ENCODE measurements at regions not wholly inside any gene's neighbourhood (a gene's known extent, or its start where the extent isn't known, plus 50 kb on each side); places are given as distances from the start of the nearest gene placed in this dataset.

GRCh38 chr9:12964271-12964670, 189.5 kb downstream of the LURAP1L start:
- TF ChIP-seq, protein P1, sequence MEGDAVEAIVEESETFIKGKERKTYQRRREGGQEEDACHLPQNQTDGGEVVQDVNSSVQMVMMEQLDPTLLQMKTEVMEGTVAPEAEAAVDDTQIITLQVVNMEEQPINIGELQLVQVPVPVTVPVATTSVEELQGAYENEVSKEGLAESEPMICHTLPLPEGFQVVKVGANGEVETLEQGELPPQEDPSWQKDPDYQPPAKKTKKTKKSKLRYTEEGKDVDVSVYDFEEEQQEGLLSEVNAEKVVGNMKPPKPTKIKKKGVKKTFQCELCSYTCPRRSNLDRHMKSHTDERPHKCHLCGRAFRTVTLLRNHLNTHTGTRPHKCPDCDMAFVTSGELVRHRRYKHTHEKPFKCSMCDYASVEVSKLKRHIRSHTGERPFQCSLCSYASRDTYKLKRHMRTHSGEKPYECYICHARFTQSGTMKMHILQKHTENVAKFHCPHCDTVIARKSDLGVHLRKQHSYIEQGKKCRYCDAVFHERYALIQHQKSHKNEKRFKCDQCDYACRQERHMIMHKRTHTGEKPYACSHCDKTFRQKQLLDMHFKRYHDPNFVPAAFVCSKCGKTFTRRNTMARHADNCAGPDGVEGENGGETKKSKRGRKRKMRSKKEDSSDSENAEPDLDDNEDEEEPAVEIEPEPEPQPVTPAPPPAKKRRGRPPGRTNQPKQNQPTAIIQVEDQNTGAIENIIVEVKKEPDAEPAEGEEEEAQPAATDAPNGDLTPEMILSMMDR (IDR thresholded peaks at IDR 0.05): no peak
- no peak for TF ChIP-seq POLR2A (IDR thresholded peaks at IDR 0.05)

Data from heart left ventricle (tissue), 13 donors.